ENCODE measurements at regions not wholly inside any gene's neighbourhood (a gene's known extent, or its start where the extent isn't known, plus 50 kb on each side); places are given as distances from the start of the nearest gene placed in this dataset.

DNA sequence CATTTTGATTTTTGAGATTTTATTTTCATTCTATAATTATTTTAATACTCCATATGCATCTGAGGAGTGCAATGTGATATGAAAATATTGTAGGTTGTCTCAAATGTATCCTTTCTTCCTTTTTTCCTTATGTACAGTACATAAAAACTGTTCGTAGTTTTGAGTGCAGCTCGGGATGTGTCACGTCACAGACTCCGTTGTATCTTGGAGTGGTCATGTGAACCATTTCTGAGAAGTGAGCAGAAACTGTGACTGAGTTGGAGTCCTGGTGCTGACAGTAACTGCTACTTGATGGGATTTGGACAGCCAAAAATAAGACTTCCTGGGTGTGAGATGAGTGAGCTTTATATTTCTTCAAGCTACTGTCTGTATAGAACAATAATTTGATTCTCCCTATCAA is 761.4 kb upstream of the MAN1A1 start:
- no peak for DNase-seq
- in situ Hi-C loops (cut with HindIII; ENCODE audit: low pct_ligation_motif_present, low pct_unique_long_range_greater_than_20kb, low sequenced_read_pairs) = no loop called here

DNA sequence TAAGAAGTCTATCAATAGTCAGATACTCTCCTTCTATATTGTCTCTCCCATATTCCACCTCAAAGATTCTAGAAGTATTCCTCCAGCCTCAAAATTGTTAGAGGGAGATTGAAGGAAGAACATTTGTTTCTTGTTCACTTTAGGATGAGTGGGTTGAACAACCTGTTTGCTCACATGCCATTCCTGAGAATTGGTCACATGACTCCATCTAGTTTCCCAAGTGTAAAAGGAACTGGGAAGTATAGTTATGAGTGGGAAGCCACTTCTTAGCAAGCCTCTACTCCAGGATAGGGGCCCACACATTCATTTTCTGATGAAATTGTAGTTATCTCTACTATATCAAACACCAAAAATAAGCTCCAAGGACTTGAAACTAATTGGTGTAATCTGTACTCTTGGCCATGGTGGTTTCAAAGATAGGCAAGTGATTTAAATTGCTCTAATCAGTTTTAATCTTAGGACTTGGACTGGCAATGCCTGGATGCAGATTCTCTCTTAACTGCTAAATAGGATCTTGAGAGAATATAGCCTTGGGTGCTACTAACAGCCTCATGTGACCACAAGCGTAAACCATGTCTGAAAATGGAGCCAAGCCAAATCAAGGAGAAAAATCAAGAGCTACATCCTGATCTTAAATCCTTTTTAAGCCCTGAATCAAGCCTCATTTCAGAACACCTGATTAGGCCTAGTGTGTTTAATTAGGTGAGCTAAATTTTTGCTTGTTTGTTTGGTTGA is 758.7 kb upstream of the MAN1A1 start:
- in situ Hi-C loops (cut with HindIII; ENCODE audit: low pct_ligation_motif_present, low pct_unique_long_range_greater_than_20kb, low sequenced_read_pairs) = no loop called here
- no peak for DNase-seq

- no peak for DNase-seq
- in situ Hi-C loops (cut with HindIII; ENCODE audit: low pct_ligation_motif_present, low pct_unique_long_range_greater_than_20kb, low sequenced_read_pairs) = no loop called here
These were observed 754.1 kb upstream of the MAN1A1 start for GRCh38 chr6:120103618-120104017.

- in situ Hi-C loops (cut with HindIII; ENCODE audit: low pct_ligation_motif_present, low pct_unique_long_range_greater_than_20kb, low sequenced_read_pairs) = no loop called here
These were observed 747.2 kb upstream of the MAN1A1 start for GRCh38 chr6:120096696-120097260.

GRCh38 chr6:120083186-120083585 is 733.6 kb upstream of the MAN1A1 start:
- no peak for DNase-seq
- in situ Hi-C loops (cut with HindIII; ENCODE audit: low pct_ligation_motif_present, low pct_unique_long_range_greater_than_20kb, low sequenced_read_pairs) = no loop called here

More at GRCh38 chr6:120096696-120097260, 747.2 kb upstream of the MAN1A1 start:
- DNase-seq = no peak

- in situ Hi-C loops (cut with HindIII; ENCODE audit: low pct_ligation_motif_present, low pct_unique_long_range_greater_than_20kb, low sequenced_read_pairs) = no loop called here
- peak; percentile 14 for DNase-seq
These were observed 727.9 kb upstream of the MAN1A1 start for GRCh38 chr6:120077489-120077888.

GRCh38 chr6:120058410-120058809 is 708.8 kb upstream of the MAN1A1 start:
- in situ Hi-C loops (cut with HindIII; ENCODE audit: low pct_ligation_motif_present, low pct_unique_long_range_greater_than_20kb, low sequenced_read_pairs) = no loop called here
- DNase-seq = no peak

DNA sequence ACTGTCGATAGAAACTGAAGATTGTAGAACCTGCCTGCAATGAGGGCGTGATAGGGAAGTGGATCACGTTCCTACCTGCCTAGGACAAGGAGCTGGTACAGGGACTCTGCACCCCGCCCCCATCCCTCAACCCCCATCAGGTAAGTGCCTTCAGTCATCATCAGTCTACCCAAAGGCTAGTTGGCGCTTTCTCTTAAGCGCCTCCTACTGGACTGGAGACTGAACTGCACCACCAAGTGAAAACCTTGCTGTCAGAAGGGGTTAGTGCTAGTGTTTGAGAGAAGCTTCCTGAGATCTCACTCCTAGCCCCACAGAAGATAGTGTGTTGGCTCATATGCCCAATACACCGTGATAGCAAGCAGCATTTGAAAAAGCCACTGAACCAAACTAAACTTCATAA is 706.5 kb upstream of the MAN1A1 start:
- peak; percentile 14 for DNase-seq

GRCh38 chr6:120055071-120055470 is 705.5 kb upstream of the MAN1A1 start:
- no peak for DNase-seq
- in situ Hi-C loops (cut with HindIII; ENCODE audit: low pct_ligation_motif_present, low pct_unique_long_range_greater_than_20kb, low sequenced_read_pairs) = no loop called here

More for the DNA sequence above, 706.5 kb upstream of the MAN1A1 start:
- in situ Hi-C loops (cut with HindIII; ENCODE audit: low pct_ligation_motif_present, low pct_unique_long_range_greater_than_20kb, low sequenced_read_pairs) = no loop called here

GRCh38 chr6:120039664-120040063 is 690.1 kb upstream of the MAN1A1 start:
- no peak for DNase-seq
- in situ Hi-C loops (cut with HindIII; ENCODE audit: low pct_ligation_motif_present, low pct_unique_long_range_greater_than_20kb, low sequenced_read_pairs) = no loop called here

- no peak for DNase-seq
- in situ Hi-C loops (cut with HindIII; ENCODE audit: low pct_ligation_motif_present, low pct_unique_long_range_greater_than_20kb, low sequenced_read_pairs) = no loop called here
These were observed 682.3 kb upstream of the MAN1A1 start for GRCh38 chr6:120031837-120032236.

GRCh38 chr6:120026791-120027190 is 677.2 kb upstream of the MAN1A1 start:
- DNase-seq = no peak

DNA sequence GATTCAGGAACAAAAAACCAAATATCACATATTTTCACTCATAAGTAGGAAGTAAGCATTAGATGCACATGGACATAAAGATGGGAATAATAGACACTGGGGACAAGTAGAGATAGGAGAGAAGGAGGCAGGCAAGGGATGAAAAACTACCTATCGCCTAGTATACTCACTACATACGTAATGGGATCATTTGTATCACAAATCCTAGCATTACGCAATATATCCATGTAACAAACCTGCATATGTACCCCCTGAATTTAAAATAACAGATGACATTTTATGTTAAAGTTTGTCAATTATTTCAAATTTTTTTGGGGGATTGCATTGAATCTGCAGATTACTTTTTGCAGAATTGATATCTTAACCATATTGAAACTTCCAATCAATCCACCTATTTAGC is 660.5 kb upstream of the MAN1A1 start:
- DNase-seq = no peak
- in situ Hi-C loops (cut with HindIII; ENCODE audit: low pct_ligation_motif_present, low pct_unique_long_range_greater_than_20kb, low sequenced_read_pairs) = no loop called here

More at GRCh38 chr6:120026791-120027190, 677.2 kb upstream of the MAN1A1 start:
- in situ Hi-C loops (cut with HindIII; ENCODE audit: low pct_ligation_motif_present, low pct_unique_long_range_greater_than_20kb, low sequenced_read_pairs) = no loop called here

GRCh38 chr6:120005292-120005976 is 655.9 kb upstream of the MAN1A1 start:
- in situ Hi-C loops (cut with HindIII; ENCODE audit: low pct_ligation_motif_present, low pct_unique_long_range_greater_than_20kb, low sequenced_read_pairs) = no loop called here
- no peak for DNase-seq

DNA sequence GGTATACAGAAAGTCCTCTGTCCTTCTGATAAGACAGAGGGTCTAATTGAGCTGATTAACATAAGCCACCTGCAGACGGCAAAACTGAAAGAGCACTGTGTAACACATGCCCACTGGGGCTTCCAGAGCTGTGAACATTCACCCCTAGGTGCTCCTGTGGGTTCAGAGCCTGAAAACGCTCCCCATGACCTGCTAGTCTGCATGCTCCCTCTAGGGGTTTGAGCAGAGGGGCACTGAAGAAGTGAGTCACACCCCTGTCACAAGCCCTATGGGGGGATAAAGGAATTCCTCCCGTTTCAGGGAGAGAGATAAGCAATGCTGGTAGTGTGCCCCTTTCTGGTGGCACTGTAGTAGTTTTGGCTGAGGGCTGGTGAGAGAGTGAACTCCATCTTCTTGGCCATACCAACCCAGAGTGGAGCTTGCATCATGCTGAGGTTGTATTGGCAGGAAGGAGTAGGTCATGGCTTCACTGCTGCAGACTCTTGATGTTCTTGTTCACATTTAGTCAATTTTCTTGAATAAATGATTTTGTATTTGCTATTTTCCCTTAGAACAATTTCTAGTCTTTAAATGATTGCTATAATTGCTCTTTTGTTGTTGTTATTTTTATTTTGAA is 637.5 kb upstream of the MAN1A1 start:
- in situ Hi-C loops (cut with HindIII; ENCODE audit: low pct_ligation_motif_present, low pct_unique_long_range_greater_than_20kb, low sequenced_read_pairs) = no loop called here
- DNase-seq = no peak

DNA sequence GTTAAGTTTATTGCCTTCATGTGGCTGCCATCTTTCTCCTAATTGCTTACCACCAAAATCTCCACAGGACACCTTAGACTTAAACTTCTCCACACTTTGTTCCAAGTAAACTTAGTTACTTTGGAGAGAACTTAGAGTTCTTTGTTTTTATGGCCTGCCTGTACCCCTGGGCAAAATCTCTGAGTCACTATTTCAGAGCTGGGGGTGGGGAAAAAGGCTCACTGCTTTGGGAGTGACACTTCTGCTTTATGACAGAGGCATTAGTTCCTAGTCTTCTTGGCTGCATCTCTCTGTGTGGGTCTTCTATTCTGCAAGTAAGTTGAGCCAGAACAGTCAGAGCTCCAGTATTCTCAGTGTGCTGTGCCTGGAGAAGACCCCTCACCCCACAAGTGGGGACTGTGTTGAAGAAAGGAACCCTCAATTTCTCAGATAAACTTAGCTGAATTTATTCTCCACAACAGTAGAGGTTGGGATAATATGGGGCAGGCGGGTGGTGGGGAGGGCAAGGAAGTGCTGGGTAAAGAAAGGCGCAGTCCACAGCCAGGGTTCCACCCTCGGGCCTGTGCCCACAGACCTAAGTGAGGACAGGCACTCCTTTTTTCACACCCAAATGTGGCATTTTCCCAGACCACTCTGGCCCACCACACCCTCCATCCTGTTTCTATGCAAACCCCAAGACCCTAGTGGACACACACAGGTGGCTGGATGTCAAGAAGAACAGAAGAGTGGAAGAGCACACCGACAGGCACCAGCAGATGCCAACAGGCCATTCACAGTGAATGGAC is 636.6 kb upstream of the MAN1A1 start:
- in situ Hi-C loops (cut with HindIII; ENCODE audit: low pct_ligation_motif_present, low pct_unique_long_range_greater_than_20kb, low sequenced_read_pairs) = no loop called here
- DNase-seq = no peak

GRCh38 chr6:119980802-119981201 is 631.2 kb upstream of the MAN1A1 start:
- in situ Hi-C loops (cut with HindIII; ENCODE audit: low pct_ligation_motif_present, low pct_unique_long_range_greater_than_20kb, low sequenced_read_pairs) = no loop called here
- DNase-seq = no peak

DNA sequence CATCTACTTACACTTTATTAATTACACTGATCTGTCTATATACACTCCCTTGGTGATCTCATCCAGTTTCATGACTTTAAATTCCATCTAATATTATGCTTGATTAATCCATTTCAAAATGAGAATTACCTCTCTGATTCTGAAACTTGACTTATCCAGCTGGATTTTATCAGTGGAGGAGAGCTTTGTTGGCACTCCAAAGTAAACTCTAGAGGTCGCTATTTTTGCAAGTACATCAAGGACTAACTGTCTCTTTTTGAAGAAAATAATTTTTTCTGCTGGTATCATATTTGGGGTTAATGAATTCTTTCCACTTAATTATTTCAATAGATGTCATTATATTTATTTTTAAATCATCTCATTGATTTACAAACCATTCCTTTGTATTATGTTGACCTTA is 630.3 kb upstream of the MAN1A1 start:
- in situ Hi-C loops (cut with HindIII; ENCODE audit: low pct_ligation_motif_present, low pct_unique_long_range_greater_than_20kb, low sequenced_read_pairs) = no loop called here
- DNase-seq = peak; percentile 25
